ENCODE measurements at regions not wholly inside any gene's neighbourhood (a gene's known extent, or its start where the extent isn't known, plus 50 kb on each side); places are given as distances from the start of the nearest gene placed in this dataset.

GRCh38 chr4:115723621-115724020, 610.2 kb upstream of the NDST4 start:
- Histone ChIP-seq H3K36me3 (no peaks in the 10 kb centered on the region), H3K9me3 (no peaks in the 10 kb centered on the region), H3K27ac (no peak overlapping the region), H3K27me3 (no peaks in the 10 kb centered on the region), H3K4me1 (no peaks in the 10 kb centered on the region), H3K4me3 (no peak overlapping the region)
- DNase-seq = no peak
- TF ChIP-seq EP300 (IDR thresholded peaks at IDR 0.05) = no peak
- TF ChIP-seq POLR2A (IDR thresholded peaks at IDR 0.05) = no peak
- no peak for TF ChIP-seq POLR2AphosphoS5 (IDR thresholded peaks at IDR 0.05)
- TF ChIP-seq CTCF (IDR thresholded peaks at IDR 0.05) = no peak
- 95 to 100% (median 97%) methylated on average over 3 of the region's 3 CpGs for WGBS, 5 donors
- intact Hi-C loops (cut with DNase I; ENCODE audit: low total_unique reads) = no loop called here

GRCh38 chr4:115720611-115721010, 607.2 kb upstream of the NDST4 start:
- 67 to 81% (median 69%) methylated on average over 1 of the region's 1 CpG for WGBS, 5 donors
- Histone ChIP-seq H3K4me1 (no peaks in the 10 kb centered on the region), H3K4me3 (no peak overlapping the region), H3K36me3 (no peaks in the 10 kb centered on the region), H3K27ac (no peak overlapping the region), H3K27me3 (no peaks in the 10 kb centered on the region), H3K9me3 (no peaks in the 10 kb centered on the region)
- intact Hi-C loops (cut with DNase I; ENCODE audit: low total_unique reads) = no loop called here
- DNase-seq = no peak
- TF ChIP-seq POLR2AphosphoS5 (IDR thresholded peaks at IDR 0.05) = no peak
- no peak for TF ChIP-seq POLR2A (IDR thresholded peaks at IDR 0.05)
- TF ChIP-seq CTCF (IDR thresholded peaks at IDR 0.05) = no peak
- TF ChIP-seq EP300 (IDR thresholded peaks at IDR 0.05) = no peak

GRCh38 chr4:115711575-115711974, 598.2 kb upstream of the NDST4 start:
- 48 to 54% (median 51%) methylated on average over 2 of the region's 2 CpGs for WGBS, 5 donors
- no peak for TF ChIP-seq CTCF (IDR thresholded peaks at IDR 0.05)
- TF ChIP-seq EP300 (IDR thresholded peaks at IDR 0.05) = no peak
- TF ChIP-seq POLR2A (IDR thresholded peaks at IDR 0.05) = no peak
- no peak for TF ChIP-seq POLR2AphosphoS5 (IDR thresholded peaks at IDR 0.05)
- no peaks in the 10 kb centered on the region for H3K27me3 ChIP-seq
- peak in 1 of 2 donors; percentile 3 for DNase-seq
- H3K27ac ChIP-seq = no peak overlapping the region
- H3K36me3 ChIP-seq = no peaks in the 10 kb centered on the region
- H3K9me3 ChIP-seq = no peaks in the 10 kb centered on the region
- H3K4me1 ChIP-seq = no peaks in the 10 kb centered on the region
- no peak overlapping the region for H3K4me3 ChIP-seq
- intact Hi-C loops (cut with DNase I; ENCODE audit: low total_unique reads) = no loop called here

GRCh38 chr4:115688961-115689360, 575.5 kb upstream of the NDST4 start:
- H3K27ac ChIP-seq = no peak overlapping the region
- no peaks in the 10 kb centered on the region for H3K36me3 ChIP-seq
- no peak for TF ChIP-seq EP300 (IDR thresholded peaks at IDR 0.05)
- TF ChIP-seq POLR2A (IDR thresholded peaks at IDR 0.05) = no peak
- TF ChIP-seq CTCF (IDR thresholded peaks at IDR 0.05) = no peak
- TF ChIP-seq POLR2AphosphoS5 (IDR thresholded peaks at IDR 0.05) = no peak
- H3K4me3 ChIP-seq = no peak overlapping the region
- H3K9me3 ChIP-seq = no peaks in the 10 kb centered on the region
- no peaks in the 10 kb centered on the region for H3K27me3 ChIP-seq
- intact Hi-C loops (cut with DNase I; ENCODE audit: low total_unique reads) = no loop called here
- DNase-seq = no peak
- no peaks in the 10 kb centered on the region for H3K4me1 ChIP-seq
